ENCODE measurements at regions not wholly inside any gene's neighbourhood (a gene's known extent, or its start where the extent isn't known, plus 50 kb on each side); places are given as distances from the start of the nearest gene placed in this dataset.

GRCh38 chr10:125333209-125333591 lies 172.8 kb upstream of the CTBP2 start:
- ATAC-seq (peak in 2 of 8 donors; percentile 29 to 54), DNase-seq (no peak)
- Histone ChIP-seq H3K36me3 (no peaks in the 10 kb centered on the region), H3K9me3 (no peaks in the 10 kb centered on the region), H3K4me3 (no peak overlapping the region), H3K27ac (peak overlapping the region in 8 of 10 donors; percentile 30 to 85 (median 74)), H3K27me3 (no peaks in the 10 kb centered on the region), H3K4me1 (peaks cover 0 to 22% (median 0%) of the 10 kb centered on the region in 9 donors)
- 42 to 47% methylated on average over 4 of the region's 4 CpGs for WGBS, 2 donors
- intact Hi-C loops (cut with DNase I) = loop anchor here in 3 of 10 donors (5.0 to 10.0 kb wide), 2 partner anchors 171 to 288 kb away; partner anchors contain the start of gene CTBP2 (in 2 of the 3)
- TF ChIP-seq CTCF (IDR thresholded peaks at IDR 0.05) = no peak

- Histone ChIP-seq H3K27me3 (no peaks in the 10 kb centered on the region), H3K27ac (peak overlapping the region in 8 of 10 donors; percentile 30 to 85 (median 74)), H3K36me3 (no peaks in the 10 kb centered on the region), H3K9me3 (no peaks in the 10 kb centered on the region), H3K4me1 (peaks cover 0 to 22% (median 0%) of the 10 kb centered on the region in 9 donors), H3K4me3 (no peak overlapping the region)
- DNase-seq (no peak), ATAC-seq (peak in 5 of 8 donors; percentile 31 to 79 (median 57))
- WGBS, 2 donors = 45 to 56% methylated on average over 6 of the region's 6 CpGs
- TF ChIP-seq CTCF (IDR thresholded peaks at IDR 0.05) = no peak
- intact Hi-C loops (cut with DNase I) = loop anchor here in 3 of 10 donors (5.0 to 10.0 kb wide), 2 partner anchors 170 to 288 kb away; partner anchors contain the start of gene CTBP2 (in 2 of the 3)
Observed at GRCh38 chr10:125332548-125333208, 172.3 kb upstream of the CTBP2 start.

GRCh38 chr10:125331056-125331455 lies 170.7 kb upstream of the CTBP2 start:
- DNase-seq = no peak
- TF ChIP-seq CTCF (IDR thresholded peaks at IDR 0.05) = no peak
- Histone ChIP-seq H3K27ac (no peak overlapping the region), H3K4me1 (peaks cover 0 to 22% (median 0%) of the 10 kb centered on the region in 9 donors), H3K36me3 (no peaks in the 10 kb centered on the region), H3K27me3 (no peaks in the 10 kb centered on the region), H3K9me3 (peaks cover 0 to 13% (median 0%) of the 10 kb centered on the region in 11 donors), H3K4me3 (no peak overlapping the region)
- 94 to 97% methylated on average over 7 of the region's 7 CpGs for WGBS, 2 donors
- intact Hi-C loops (cut with DNase I) = loop anchor here in 3 of 10 donors (5.0 to 10.0 kb wide), 2 partner anchors 169 to 286 kb away; partner anchors contain the start of gene CTBP2 (in 2 of the 3)
- ATAC-seq = no peak

GRCh38 chr10:125329056-125329455 lies 168.7 kb upstream of the CTBP2 start:
- Histone ChIP-seq H3K9me3 (peaks cover 0 to 18% (median 0%) of the 10 kb centered on the region in 11 donors), H3K4me3 (no peak overlapping the region), H3K27ac (no peak overlapping the region), H3K27me3 (no peaks in the 10 kb centered on the region), H3K36me3 (no peaks in the 10 kb centered on the region), H3K4me1 (peaks cover 0 to 20% (median 0%) of the 10 kb centered on the region in 9 donors)
- TF ChIP-seq CTCF (IDR thresholded peaks at IDR 0.05) = no peak
- 60 to 65% methylated on average over 6 of the region's 6 CpGs for WGBS, 2 donors
- DNase-seq (no peak), ATAC-seq (no peak)
- intact Hi-C loops (cut with DNase I) = loop anchor here in 1 of 10 donors (10.0 kb wide), 1 partner anchor 154 kb away; no protein-coding TSS in a partner anchor
